H9 (cell line): ENCODE measurements at regions not wholly inside any gene's neighbourhood (a gene's known extent, or its start where the extent isn't known, plus 50 kb on each side); places are given as distances from the start of the nearest gene placed in this dataset.

Experiments used
- DNase-seq: peaks from one replicate; pipeline ENCODE4 v3.0.0-alpha.2; 2017
- H2AFZ ChIP-seq: one replicate; pipeline ENCODE4 v1.6.1; 2013; ENCODE audit warnings: mild to moderate bottlenecking, low read length, control low read depth, moderate library complexity
- H2AK5ac ChIP-seq: 2 replicates; pipeline ENCODE4 v1.6.1; 2013; ENCODE audit warnings: low read length, control low read depth, mixed read lengths; ENCODE audit not compliant: insufficient read length
- H2BK120ac ChIP-seq: one replicate; pipeline ENCODE4 v1.6.1; 2013; ENCODE audit warnings: low read depth, mild to moderate bottlenecking, low read length, control low read depth, inconsistent platforms; ENCODE audit not compliant: poor library complexity, severe bottlenecking
- H2BK12ac ChIP-seq: 2 replicates; pipeline ENCODE4 v1.6.1; 2013; ENCODE audit warnings: low read length, control low read depth, mixed read lengths, low read depth; ENCODE audit not compliant: insufficient read length
- H2BK15ac ChIP-seq: 2 replicates; pipeline ENCODE4 v1.6.1; 2013; ENCODE audit warnings: low read depth, low read length, control low read depth
- H2BK20ac ChIP-seq: one replicate; pipeline ENCODE4 v1.6.1; 2013; ENCODE audit warnings: low read depth, mild to moderate bottlenecking, low read length, control low read depth, inconsistent platforms; ENCODE audit not compliant: poor library complexity, severe bottlenecking
- H2BK5ac ChIP-seq: 2 replicates; pipeline ENCODE4 v1.6.1; 2013; ENCODE audit warnings: low read length, control low read depth, mixed read lengths; ENCODE audit not compliant: insufficient read length
- H3K14ac ChIP-seq: 2 replicates; pipeline ENCODE4 v1.6.1; 2013; ENCODE audit warnings: low read length, control low read depth; ENCODE audit not compliant: insufficient read depth
- H3K18ac ChIP-seq: 2 replicates; pipeline ENCODE4 v1.6.1; 2013; ENCODE audit warnings: low read depth, mild to moderate bottlenecking, mixed read lengths, low read length, control low read depth; ENCODE audit not compliant: insufficient read length
- H3K23ac ChIP-seq: 2 replicates; pipeline ENCODE4 v1.6.1; 2013; ENCODE audit warnings: low read length, control low read depth, mixed read lengths, low read depth; ENCODE audit not compliant: insufficient read length
- H3K23me2 ChIP-seq: 2 replicates; pipeline ENCODE4 v1.6.1; 2013; ENCODE audit warnings: low read depth, mild to moderate bottlenecking, mixed read lengths, low read length, control low read depth; ENCODE audit not compliant: insufficient read length, poor library complexity, severe bottlenecking
- H3K27ac ChIP-seq: 2 replicates; pipeline ENCODE4 v1.5.1; 2013; ENCODE audit warnings: low read length, control low read depth, mixed read lengths, low read depth; ENCODE audit not compliant: insufficient read length
- H3K27me3 ChIP-seq: 2 replicates; pipeline ENCODE4 v1.6.1; 2013; ENCODE audit warnings: low read length, control low read depth, inconsistent platforms; ENCODE audit not compliant: insufficient read depth
- H3K4ac ChIP-seq: 2 replicates; pipeline ENCODE4 v1.6.1; 2013; ENCODE audit warnings: low read depth, mild to moderate bottlenecking, control low read depth, inconsistent platforms, low read length, moderate library complexity
- H3K4me1 ChIP-seq: 2 replicates; pipeline ENCODE4 v1.6.1; 2013; ENCODE audit warnings: low read length, control low read depth, inconsistent platforms; ENCODE audit not compliant: insufficient read depth
- H3K4me2 ChIP-seq: 2 replicates; pipeline ENCODE4 v1.6.1; 2013; ENCODE audit warnings: low read length, control low read depth, mixed read lengths; ENCODE audit not compliant: insufficient read length, insufficient read depth
- H3K56ac ChIP-seq: 2 replicates; pipeline ENCODE4 v1.6.1; 2013; ENCODE audit warnings: low read depth, mild to moderate bottlenecking, mixed read lengths, low read length, control low read depth; ENCODE audit not compliant: insufficient read length
- H3K79me1 ChIP-seq: 2 replicates; pipeline ENCODE4 v1.6.1; 2013; ENCODE audit warnings: low read depth, mild to moderate bottlenecking, moderate library complexity, low read length, control low read depth, inconsistent platforms; ENCODE audit not compliant: insufficient read depth, poor library complexity, severe bottlenecking
- H3K79me2 ChIP-seq: 2 replicates; pipeline ENCODE4 v1.6.1; 2013; ENCODE audit warnings: low read length, control low read depth, inconsistent platforms; ENCODE audit not compliant: insufficient read depth
- H3K9ac ChIP-seq: 2 replicates; pipeline ENCODE4 v1.6.1; 2013; ENCODE audit warnings: low read length, control low read depth, mixed read lengths; ENCODE audit not compliant: insufficient read length; ENCODE audit errors: extremely low read depth
- H3K9me3 ChIP-seq: one replicate; pipeline ENCODE4 v1.6.1; 2013; ENCODE audit warnings: low read depth, low read length, inconsistent platforms; ENCODE audit not compliant: control insufficient read depth
- H3T11ph ChIP-seq: one replicate; pipeline ENCODE4 v1.6.1; 2013; ENCODE audit warnings: mild to moderate bottlenecking, low read length, control low read depth, inconsistent platforms
- H4K20me1 ChIP-seq: one replicate; pipeline ENCODE4 v1.6.1; 2013; ENCODE audit not compliant: control insufficient read depth, insufficient read length, insufficient read depth
- H4K5ac ChIP-seq: 2 replicates; pipeline ENCODE4 v1.6.1; 2013; ENCODE audit warnings: low read depth, mild to moderate bottlenecking, mixed read lengths, low read length, control low read depth; ENCODE audit not compliant: insufficient read length
- H4K8ac ChIP-seq: replicated peaks from 2 replicates; pipeline ENCODE4 v1.6.1; 2013; ENCODE audit warnings: low read length, control low read depth, mixed read lengths, low read depth; ENCODE audit not compliant: insufficient read length
- H4K91ac ChIP-seq: 2 replicates; pipeline ENCODE4 v1.6.1; 2013; ENCODE audit warnings: low read depth, mild to moderate bottlenecking, moderate library complexity, mixed read lengths, low read length, control low read depth; ENCODE audit not compliant: insufficient read length
- H3K27ac Mint-ChIP-seq, 3 experiments: 2 replicates in 2 of 3; 3 replicates in 1 of 3; pipeline ENCODE4 v1.8.0; 2020 to 2021; ENCODE audit warnings: mixed read lengths in 3 of 3, mild to moderate bottlenecking in 1 of 3, moderate library complexity in 1 of 3
- H3K27me3 Mint-ChIP-seq: 2 replicates; pipeline ENCODE4 v1.8.0; 2021; ENCODE audit warnings: low read depth, mild to moderate bottlenecking, moderate library complexity, mixed read lengths
- H3K36me3 Mint-ChIP-seq, 3 experiments: 2 replicates in 2 of 3; 3 replicates in 1 of 3; pipeline ENCODE4 v1.8.0; 2020 to 2021; ENCODE audit warnings: low read depth in 3 of 3, mixed read lengths in 3 of 3; ENCODE audit not compliant: insufficient read depth in 1 of 3
- H3K4me1 Mint-ChIP-seq, 2 experiments: 2 replicates each; pipeline ENCODE4 v1.8.0; 2020; ENCODE audit warnings: mixed read lengths in 2 of 2
- H3K4me3 Mint-ChIP-seq, 2 experiments: 2 replicates in 1 of 2; 3 replicates in 1 of 2; pipeline ENCODE4 v1.8.0; 2020 to 2021; ENCODE audit warnings: mild to moderate bottlenecking in 2 of 2, mixed read lengths in 2 of 2, moderate library complexity in 1 of 2
- H3K9me3 Mint-ChIP-seq, 2 experiments: 2 replicates in 1 of 2; 3 replicates in 1 of 2; pipeline ENCODE4 v1.8.0; 2020; ENCODE audit warnings: mild to moderate bottlenecking in 2 of 2, mixed read lengths in 2 of 2, moderate library complexity in 1 of 2
- CTCF ChIP-seq: fragments of 200-600 bp; sonication (generic); conservative IDR thresholded peaks from 3 replicates; pipeline ENCODE4 v1.8.0; 2021; ENCODE audit warnings: antibody characterized with exemption, mild to moderate bottlenecking
- WGBS: extraction: QIAGEN DNeasy Blood & Tissue Kit; methylation state at CpG from one replicate; pipeline ENCODE4 v1.1.7; 2013; ENCODE audit warnings: missing lambda C conversion rate, low lambda C conversion rate, mixed read lengths; ENCODE audit not compliant: insufficient read length; ENCODE audit errors: extremely low coverage; 5-methylcytosine and 5-hydroxymethylcytosine counted together

GRCh38 chr3:181885868-181886630 lies 174.3 kb downstream of the SOX2 start:
- Mint-ChIP-seq H3K9me3 (no peaks in the 10 kb centered on the region), H3K4me3 (no peak overlapping the region), H3K27ac (no peak overlapping the region), H3K36me3 (no peaks in the 10 kb centered on the region; a peak in 1 of 7 replicates), H3K27me3 (no peaks in the 10 kb centered on the region), H3K4me1 (peaks cover 18 to 19% of the 10 kb centered on the region in 2 experiments)
- Histone ChIP-seq H3K56ac (no peak overlapping the region), H3T11ph (no peak overlapping the region), H3K4me2 (no peak overlapping the region), H3K18ac (no peak overlapping the region), H2BK20ac (no peak overlapping the region), H3K27me3 (no peaks in the 10 kb centered on the region), H3K79me1 (no peaks in the 10 kb centered on the region), H3K4ac (no peak overlapping the region), H4K5ac (no peak overlapping the region), H3K23ac (no peak overlapping the region), H3K9ac (no peak overlapping the region), H3K27ac (no peak overlapping the region), H2AFZ (no peak overlapping the region), H2BK120ac (no peak overlapping the region), H3K14ac (no peak overlapping the region), H3K9me3 (no peaks in the 10 kb centered on the region), H4K20me1 (no peaks in the 10 kb centered on the region), H2BK5ac (no peak overlapping the region), H2BK12ac (no peak overlapping the region), H3K4me1 (peaks cover 8% of the 10 kb centered on the region), H2AK5ac (no peak overlapping the region), H3K23me2 (no peaks in the 10 kb centered on the region), H4K91ac (no peak overlapping the region), H3K79me2 (no peaks in the 10 kb centered on the region), H4K8ac (no peak overlapping the region), H2BK15ac (no peak overlapping the region)
- no peak for DNase-seq
- no CpG with 5 or more reads among the region's 6 CpGs for WGBS
- no peak for TF ChIP-seq CTCF
